ENCODE measurements at regions not wholly inside any gene's neighbourhood (a gene's known extent, or its start where the extent isn't known, plus 50 kb on each side); places are given as distances from the start of the nearest gene placed in this dataset.

GRCh38 chr7:125255810-125256209, 326.2 kb upstream of the POT1 start:
- dilution Hi-C loops (cut with MboI; ENCODE audit: extremely low pct_ligation_motif_present, low sequenced_read_pairs), result no loop called here
- H3K27ac ChIP-seq (ENCODE audit: control insufficient read depth, insufficient read depth, low read length), result no peak overlapping the region
- H3K27me3 ChIP-seq (ENCODE audit: control insufficient read depth, extremely low read depth, insufficient read depth, low read length), result no peaks in the 10 kb centered on the region
- peak overlapping the region; percentile 16 for H3K4me2 ChIP-seq (ENCODE audit: control insufficient read depth, extremely low read depth, insufficient read depth, low read depth, low read length)
- H3K9me1 ChIP-seq (ENCODE audit: control insufficient read depth, extremely low read depth, insufficient read depth, low read length), result no peaks in the 10 kb centered on the region
- no peak overlapping the region for H3K9ac ChIP-seq (ENCODE audit: control insufficient read depth, extremely low read depth, insufficient read depth, low read length)
- H3K9me3 ChIP-seq (ENCODE audit: control insufficient read depth, low read depth, low read length), result no peaks in the 10 kb centered on the region
- FAIRE-seq (peak; percentile 20), DNase-seq (ENCODE audit: low read depth, low spot score) (no peak)
- H3K36me3 ChIP-seq (ENCODE audit: control insufficient read depth in 2 of 2, extremely low read depth in 1 of 2, insufficient read depth in 2 of 2, low read length in 2 of 2), result no peaks in the 10 kb centered on the region
- H4K20me1 ChIP-seq (ENCODE audit: control insufficient read depth, extremely low read depth, insufficient read depth, low read length), result no peaks in the 10 kb centered on the region
- H3K4me3 ChIP-seq (ENCODE audit: control insufficient read depth in 2 of 3, extremely low read depth in 1 of 3, insufficient read depth in 2 of 3, low read depth in 1 of 3, low read length in 3 of 3), result no peak overlapping the region
- H3K4me1 ChIP-seq (ENCODE audit: control insufficient read depth, extremely low read depth, insufficient read depth, low read length), result peaks cover 20% of the 10 kb centered on the region
- no peak for TF ChIP-seq EZH2 (IDR thresholded peaks at IDR 0.05; ENCODE audit: low read length)
- TF ChIP-seq CTCF (optimal IDR thresholded peaks at IDR 0.05 in 1 of 3, IDR thresholded peaks at IDR 0.05 in 1 of 3, conservative IDR thresholded peaks at IDR 0.05 in 1 of 3; ENCODE audit: extremely low read depth in 1 of 3, insufficient read depth in 2 of 3, low read length in 3 of 3), result no peak
- peak overlapping the region; percentile 74 for H2AFZ ChIP-seq (ENCODE audit: control insufficient read depth, low read length)
- no peaks in the 10 kb centered on the region for H3K79me2 ChIP-seq (ENCODE audit: control insufficient read depth, insufficient read depth, low read length)

- no peak overlapping the region for H3K4me2 ChIP-seq (ENCODE audit: control insufficient read depth, extremely low read depth, insufficient read depth, low read depth, low read length)
- no peaks in the 10 kb centered on the region for H3K9me1 ChIP-seq (ENCODE audit: control insufficient read depth, extremely low read depth, insufficient read depth, low read length)
- no peak for TF ChIP-seq CTCF (optimal IDR thresholded peaks at IDR 0.05 in 1 of 3, IDR thresholded peaks at IDR 0.05 in 1 of 3, conservative IDR thresholded peaks at IDR 0.05 in 1 of 3; ENCODE audit: extremely low read depth in 1 of 3, insufficient read depth in 2 of 3, low read length in 3 of 3)
- no peak for TF ChIP-seq EZH2 (IDR thresholded peaks at IDR 0.05; ENCODE audit: low read length)
- H3K27me3 ChIP-seq (ENCODE audit: control insufficient read depth, extremely low read depth, insufficient read depth, low read length), result no peaks in the 10 kb centered on the region
- no peaks in the 10 kb centered on the region for H3K36me3 ChIP-seq (ENCODE audit: control insufficient read depth in 2 of 2, extremely low read depth in 1 of 2, insufficient read depth in 2 of 2, low read length in 2 of 2)
- peak overlapping the region; percentile 36 for H3K27ac ChIP-seq (ENCODE audit: control insufficient read depth, insufficient read depth, low read length)
- dilution Hi-C loops (cut with MboI; ENCODE audit: extremely low pct_ligation_motif_present, low sequenced_read_pairs), result no loop called here
- DNase-seq (ENCODE audit: low read depth, low spot score), result no peak
- peak; percentile 23 for FAIRE-seq
- no peaks in the 10 kb centered on the region for H4K20me1 ChIP-seq (ENCODE audit: control insufficient read depth, extremely low read depth, insufficient read depth, low read length)
- peak overlapping the region; percentile 70 for H2AFZ ChIP-seq (ENCODE audit: control insufficient read depth, low read length)
- H3K79me2 ChIP-seq (ENCODE audit: control insufficient read depth, insufficient read depth, low read length), result no peaks in the 10 kb centered on the region
- peaks cover 20% of the 10 kb centered on the region for H3K4me1 ChIP-seq (ENCODE audit: control insufficient read depth, extremely low read depth, insufficient read depth, low read length)
- no peak overlapping the region for H3K4me3 ChIP-seq (ENCODE audit: control insufficient read depth in 2 of 3, extremely low read depth in 1 of 3, insufficient read depth in 2 of 3, low read depth in 1 of 3, low read length in 3 of 3)
- no peak overlapping the region for H3K9ac ChIP-seq (ENCODE audit: control insufficient read depth, extremely low read depth, insufficient read depth, low read length)
- H3K9me3 ChIP-seq (ENCODE audit: control insufficient read depth, low read depth, low read length), result no peaks in the 10 kb centered on the region
Measured at GRCh38 chr7:125254566-125254965, 324.9 kb upstream of the POT1 start.

Data from keratinocyte (primary cell).